HG02852 (cell line): ENCODE measurements at regions not wholly inside any gene's neighbourhood (a gene's known extent, or its start where the extent isn't known, plus 50 kb on each side); places are given as distances from the start of the nearest gene placed in this dataset.
"Not testable (repeated sequence)": the region's sequence is repeated elsewhere in the genome, so short reads cannot be mapped to it uniquely, and the experiment has no call there.

Experiments used
- ATAC-seq: cut with Tn5 transposase; IDR thresholded peaks from one replicate; pipeline ENCODE4 v1.9.1; 2021; ENCODE audit warnings: mild to moderate bottlenecking, moderate library complexity; ENCODE audit not compliant: unreplicated experiment

- no peak for ATAC-seq
These were observed 752.4 kb upstream of the ADGRB3 start for GRCh38 chr6:67882436-67883311.

DNA sequence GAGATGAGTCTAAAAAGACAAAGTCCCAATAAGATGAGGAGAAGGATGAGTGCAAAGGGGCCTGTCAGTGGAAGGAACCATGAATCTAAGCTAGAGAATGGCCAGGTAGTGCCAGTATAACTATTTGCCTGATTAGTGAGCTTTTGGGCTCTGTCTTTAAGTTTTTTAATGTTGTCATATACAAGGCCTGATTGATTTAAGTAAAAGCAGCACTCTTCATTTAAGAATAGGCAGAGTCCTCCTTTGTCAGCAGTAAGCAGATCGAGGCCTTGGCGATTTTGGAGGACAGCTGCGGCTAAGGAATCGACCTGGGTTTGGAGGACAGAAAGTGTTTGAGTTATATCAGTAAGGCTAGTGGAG, 753.4 kb upstream of the ADGRB3 start:
- ATAC-seq, result no peak

GRCh38 chr6:67880939-67881705, 754.0 kb upstream of the ADGRB3 start:
- ATAC-seq, result no peak

GRCh38 chr6:67880343-67880742, 754.7 kb upstream of the ADGRB3 start:
- not testable (repeated sequence) for ATAC-seq

GRCh38 chr6:67879928-67880327, 755.2 kb upstream of the ADGRB3 start:
- ATAC-seq, result not testable (repeated sequence)

DNA sequence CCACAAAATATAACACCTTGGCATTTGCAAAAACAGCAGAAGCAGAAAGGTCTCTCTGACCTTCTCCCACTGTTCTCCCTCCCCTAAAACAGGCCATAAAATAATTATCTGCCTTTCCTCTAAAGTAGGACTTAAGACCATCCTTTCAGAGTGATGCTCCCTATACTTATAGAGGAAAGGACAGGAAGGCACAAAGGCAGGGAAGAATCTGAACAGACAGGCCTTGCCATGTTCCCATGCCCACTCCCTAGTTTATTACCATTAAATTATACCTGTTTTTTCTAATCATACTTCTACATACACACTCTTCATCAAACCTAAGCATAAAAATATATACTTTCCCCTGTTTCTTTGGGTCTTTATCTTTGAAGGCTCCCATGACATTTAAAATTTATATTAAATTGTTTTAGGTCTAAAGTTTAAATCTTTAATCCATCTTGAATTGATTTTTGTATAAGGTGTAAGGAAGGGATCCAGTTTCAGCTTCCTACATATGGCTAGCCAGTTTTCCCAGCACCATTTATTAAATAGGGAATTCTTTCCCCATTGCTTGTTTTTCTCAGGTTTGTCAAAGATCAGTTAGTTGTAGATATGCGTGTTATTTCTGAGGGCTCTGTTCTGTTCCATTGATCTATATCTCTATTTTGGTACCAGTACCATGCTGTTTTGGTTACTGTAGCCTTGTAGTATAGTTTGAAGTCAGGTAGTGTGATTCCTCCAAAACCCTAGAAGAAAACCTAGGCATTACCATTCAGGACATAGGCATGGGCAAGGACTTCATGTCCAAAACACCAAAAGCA, 755.8 kb upstream of the ADGRB3 start:
- ATAC-seq, result not testable (repeated sequence)

DNA sequence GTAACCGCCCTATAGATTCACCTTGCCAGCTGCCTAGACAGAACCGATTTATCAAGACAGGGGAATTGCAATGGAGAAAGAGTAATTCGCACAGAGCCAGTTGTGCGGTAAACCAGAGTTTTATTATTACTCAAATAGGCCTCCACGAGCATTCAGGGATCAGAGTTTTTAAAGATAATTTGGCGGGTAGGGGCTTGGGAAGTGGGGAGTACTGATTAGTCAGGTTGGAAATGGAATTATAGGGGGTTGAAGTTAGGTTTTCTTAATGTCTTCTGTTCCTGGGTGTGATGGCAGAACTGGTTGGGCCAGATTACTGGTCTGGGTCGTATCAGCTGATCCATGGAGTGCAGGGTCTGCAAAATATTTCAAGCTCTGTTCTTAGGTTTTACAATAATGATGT, 756.9 kb upstream of the ADGRB3 start:
- not testable (repeated sequence) for ATAC-seq

DNA sequence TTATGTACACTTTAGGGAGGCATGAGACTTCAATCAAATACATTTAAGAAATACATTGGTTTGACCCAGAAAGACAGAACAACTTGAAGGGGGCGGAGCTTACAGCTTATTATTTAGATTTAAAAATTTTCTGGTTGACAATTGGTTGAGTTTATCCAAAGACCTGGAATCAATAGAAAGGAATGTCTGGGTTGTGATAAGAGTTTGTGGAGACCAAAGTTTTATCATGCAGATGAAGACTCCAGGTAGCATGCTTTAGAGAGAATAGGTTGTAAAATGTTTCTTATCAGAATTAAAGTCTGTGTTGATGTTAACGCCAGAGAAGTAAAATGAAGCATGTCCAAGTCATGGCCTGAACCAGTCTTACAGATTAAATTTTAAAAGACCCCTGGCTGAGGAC, 757.8 kb upstream of the ADGRB3 start:
- ATAC-seq, result no peak

GRCh38 chr6:67875877-67876383, 759.2 kb upstream of the ADGRB3 start:
- ATAC-seq, result no peak

DNA sequence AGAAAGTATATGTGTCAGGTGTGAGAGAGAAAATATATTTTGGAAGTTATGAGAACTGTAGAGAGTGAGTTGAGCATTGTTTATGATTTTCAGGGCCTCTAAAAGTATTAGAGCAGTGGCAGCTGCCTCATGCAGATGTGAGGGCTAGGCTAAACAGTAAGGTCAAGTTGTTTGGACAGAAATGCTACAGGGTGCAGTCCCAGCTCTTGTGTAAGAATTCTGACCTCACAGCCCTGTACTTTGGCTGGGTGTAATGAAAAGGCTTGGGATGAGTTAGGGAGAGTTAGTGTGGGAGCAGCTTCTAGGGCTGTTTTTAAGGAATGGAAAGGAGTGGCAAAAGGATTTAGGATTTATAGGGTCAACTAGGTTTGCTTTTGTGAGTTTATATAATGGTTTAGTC, 764.8 kb upstream of the ADGRB3 start:
- no peak for ATAC-seq

- no peak for ATAC-seq
These were observed 771.7 kb upstream of the ADGRB3 start for GRCh38 chr6:67863346-67863745.

- no peak for ATAC-seq
These were observed 781.0 kb upstream of the ADGRB3 start for GRCh38 chr6:67854098-67854497.

- no peak for ATAC-seq
These were observed 795.3 kb upstream of the ADGRB3 start for GRCh38 chr6:67839818-67840217.

- no peak for ATAC-seq
These were observed 809.7 kb upstream of the ADGRB3 start for GRCh38 chr6:67825201-67825895.

DNA sequence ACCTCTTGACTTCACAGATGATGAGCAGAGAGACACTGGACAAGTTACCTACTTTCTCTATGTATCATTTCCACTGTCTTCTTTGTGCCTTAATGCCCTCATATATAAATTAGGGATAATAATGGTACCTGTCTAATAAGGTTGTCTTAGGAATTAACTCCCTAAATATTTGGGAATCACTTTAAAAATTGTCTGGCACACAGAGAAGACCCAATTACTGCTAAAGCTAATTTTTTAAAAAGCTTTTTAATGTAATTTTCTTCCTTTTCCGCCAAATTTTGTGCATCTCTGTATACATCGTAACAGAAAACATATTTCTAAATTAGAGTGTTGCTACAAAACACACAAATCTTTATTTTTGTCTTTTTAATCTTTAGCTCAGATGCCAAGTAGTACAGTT, 816.8 kb upstream of the ADGRB3 start:
- ATAC-seq, result no peak

- ATAC-seq, result no peak
These were observed 819.5 kb upstream of the ADGRB3 start for GRCh38 chr6:67815623-67816022.

GRCh38 chr6:67814262-67814661, 820.8 kb upstream of the ADGRB3 start:
- no peak for ATAC-seq

- ATAC-seq, result no peak
These were observed 822.4 kb upstream of the ADGRB3 start for GRCh38 chr6:67812693-67813092.

DNA sequence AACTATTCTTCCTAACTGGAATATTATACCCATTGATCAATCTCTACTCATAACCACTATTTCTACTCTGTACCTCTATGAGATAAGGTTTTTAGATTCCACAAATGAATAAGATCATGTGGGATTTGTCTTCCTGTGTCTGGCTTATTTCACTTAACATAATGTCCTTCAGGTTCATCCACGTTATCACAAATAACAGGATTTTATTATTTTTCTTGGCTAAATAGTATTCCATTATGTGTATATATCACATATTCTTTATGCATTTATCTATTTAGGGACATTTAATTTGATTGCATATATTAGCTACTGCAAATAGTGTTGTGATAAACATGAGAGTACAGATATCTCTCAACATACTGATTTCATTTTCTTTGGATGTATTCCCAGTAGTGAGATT, 823.0 kb upstream of the ADGRB3 start:
- ATAC-seq, result no peak

DNA sequence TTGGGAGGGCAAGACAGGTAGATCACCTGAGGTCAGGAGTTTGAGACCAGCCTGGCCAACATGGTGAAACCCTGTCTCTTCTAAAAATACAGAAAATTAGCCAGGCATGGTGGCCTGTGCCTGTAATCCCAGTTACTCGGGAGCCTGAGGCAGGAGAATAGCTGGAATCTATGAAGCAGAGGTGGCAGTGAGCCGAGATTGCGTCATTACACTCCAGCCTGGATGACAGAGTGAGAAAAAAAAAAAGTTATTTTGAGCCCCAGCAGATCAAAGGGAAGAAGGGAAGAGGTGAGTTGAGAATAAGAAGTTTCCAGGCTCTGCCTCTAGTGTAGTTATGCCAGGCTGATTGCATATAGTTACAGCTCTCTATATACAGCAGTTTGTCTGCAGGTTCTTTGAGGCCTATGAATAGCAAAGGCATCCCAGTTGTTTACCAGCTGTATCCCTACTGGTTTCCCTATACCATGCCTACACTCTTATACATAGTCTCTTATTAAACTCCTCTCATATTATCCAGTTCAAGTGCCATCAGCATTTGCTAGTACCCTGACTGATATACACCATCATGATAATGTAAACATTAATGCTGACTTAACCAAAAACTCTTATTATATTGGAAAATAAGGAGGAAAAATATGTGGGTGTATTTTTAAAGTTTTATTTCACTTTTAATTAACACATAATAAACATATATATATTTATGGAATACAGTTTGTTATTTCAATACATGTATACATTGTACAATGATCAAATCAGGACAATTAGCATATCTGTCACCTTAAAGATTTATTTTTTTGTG, 823.6 kb upstream of the ADGRB3 start:
- no peak for ATAC-seq
